Uterus (tissue), 3 donors: ENCODE measurements at regions not wholly inside any gene's neighbourhood (a gene's known extent, or its start where the extent isn't known, plus 50 kb on each side); places are given as distances from the start of the nearest gene placed in this dataset.

Experiments
- DNase-seq, 2 donors: peaks; one replicate each; pipeline ENCODE4 v3.0.0-alpha.2; 2019 to 2020
- H3K27ac ChIP-seq, 2 donors: fragments of 200-600 bp; sonication (generic); 1 replicate in 1 of 2; 2 replicates in 1 of 2; pipeline ENCODE4 v1.5.1; 2016 to 2018
- H3K27me3 ChIP-seq, 2 donors: fragments of 200-600 bp; sonication (generic); one replicate each; pipeline ENCODE4 v1.5.1; 2018 to 2019; ENCODE audit warnings: control low read depth in 1 of 2
- H3K36me3 ChIP-seq, 2 donors: fragments of 200-600 bp; sonication (generic); one replicate each; pipeline ENCODE4 v1.5.1; 2019; ENCODE audit warnings: control low read depth in 1 of 2
- H3K4me1 ChIP-seq, 2 donors: fragments of 200-600 bp; sonication (generic); one replicate each; pipeline ENCODE4 v1.5.1; 2018 to 2019; ENCODE audit warnings: control low read depth in 1 of 2
- H3K4me3 ChIP-seq, 2 donors: fragments of 200-600 bp; sonication (generic); 1 replicate in 1 of 2; 2 replicates in 1 of 2; pipeline ENCODE4 v1.5.1; 2018 to 2019; ENCODE audit warnings: mild to moderate bottlenecking in 1 of 2
- H3K9me3 ChIP-seq, 2 donors: fragments of 200-600 bp; sonication (generic); one replicate each; pipeline ENCODE4 v1.5.1; 2019; ENCODE audit warnings: control low read depth in 1 of 2
- CTCF ChIP-seq, 4 experiments: fragments of 200-600 bp in 2 of 4; fragments of 450-650 bp in 2 of 4; sonication (generic) in 2 of 4; IDR thresholded peaks; one replicate each; pipeline ENCODE4 v1.5.1; 2016 to 2019; ENCODE audit warnings: antibody characterized with exemption in 4 of 4, mild to moderate bottlenecking in 2 of 4, moderate library complexity in 1 of 4
- POLR2A ChIP-seq, 2 donors: fragments of 450-650 bp; IDR thresholded peaks; one replicate each; pipeline ENCODE4 v1.6.1; 2016; ENCODE audit warnings: antibody characterized with exemption in 2 of 2, mild to moderate bottlenecking in 1 of 2, moderate library complexity in 1 of 2
- intact Hi-C: fragments of 100-400 bp; cut with DNase I; formaldehyde crosslinking; loops from one replicate; pipeline ENCODE4 v1.15.1; 2023; ENCODE audit warnings: low total_unique reads
- donor health status: DM: yes; HTN: yes; CAD: no.

- H3K36me3 ChIP-seq, result no peaks in the 10 kb centered on the region
- H3K4me3 ChIP-seq, result no peak overlapping the region
- H3K9me3 ChIP-seq, result no peaks in the 10 kb centered on the region
- no peaks in the 10 kb centered on the region for H3K4me1 ChIP-seq
- TF ChIP-seq POLR2A (IDR thresholded peaks at IDR 0.05), result no peak
- TF ChIP-seq CTCF (IDR thresholded peaks at IDR 0.05), result no peak
- DNase-seq, result no peak
- H3K27ac ChIP-seq, result no peak overlapping the region
- no peaks in the 10 kb centered on the region for H3K27me3 ChIP-seq
- intact Hi-C loops, result no loop called here
Measured at GRCh38 chrX:34866646-34867045, 76.0 kb upstream of the FAM47B start.

GRCh38 chrX:34868633-34869032 lies 74.0 kb upstream of the FAM47B start:
- no peak for DNase-seq
- Histone ChIP-seq H3K4me1 (no peaks in the 10 kb centered on the region), H3K27ac (no peak overlapping the region), H3K4me3 (no peak overlapping the region), H3K9me3 (no peaks in the 10 kb centered on the region), H3K27me3 (no peaks in the 10 kb centered on the region), H3K36me3 (no peaks in the 10 kb centered on the region)
- TF ChIP-seq POLR2A (IDR thresholded peaks at IDR 0.05) (no peak), CTCF (IDR thresholded peaks at IDR 0.05) (no peak)
- intact Hi-C loops, result no loop called here

GRCh38 chrX:34873500-34874225 lies 68.9 kb upstream of the FAM47B start:
- Histone ChIP-seq H3K4me3 (no peak overlapping the region), H3K9me3 (no peaks in the 10 kb centered on the region), H3K36me3 (no peaks in the 10 kb centered on the region), H3K4me1 (no peaks in the 10 kb centered on the region), H3K27ac (no peak overlapping the region), H3K27me3 (no peaks in the 10 kb centered on the region)
- no peak for TF ChIP-seq POLR2A (IDR thresholded peaks at IDR 0.05)
- no peak for TF ChIP-seq CTCF (IDR thresholded peaks at IDR 0.05)
- intact Hi-C loops, result no loop called here
- DNase-seq, result no peak

GRCh38 chrX:34874763-34875162 lies 67.8 kb upstream of the FAM47B start:
- DNase-seq, result no peak
- intact Hi-C loops, result no loop called here
- Histone ChIP-seq H3K36me3 (no peaks in the 10 kb centered on the region), H3K27ac (no peak overlapping the region), H3K4me3 (no peak overlapping the region), H3K27me3 (no peaks in the 10 kb centered on the region), H3K4me1 (no peaks in the 10 kb centered on the region), H3K9me3 (no peaks in the 10 kb centered on the region)
- no peak for TF ChIP-seq POLR2A (IDR thresholded peaks at IDR 0.05)
- no peak for TF ChIP-seq CTCF (IDR thresholded peaks at IDR 0.05)

GRCh38 chrX:34875204-34875603 lies 67.4 kb upstream of the FAM47B start:
- Histone ChIP-seq H3K4me3 (no peak overlapping the region), H3K36me3 (no peaks in the 10 kb centered on the region), H3K4me1 (no peaks in the 10 kb centered on the region), H3K27me3 (no peaks in the 10 kb centered on the region), H3K9me3 (no peaks in the 10 kb centered on the region), H3K27ac (no peak overlapping the region)
- TF ChIP-seq CTCF (IDR thresholded peaks at IDR 0.05) (no peak), POLR2A (IDR thresholded peaks at IDR 0.05) (no peak)
- intact Hi-C loops, result no loop called here
- DNase-seq, result no peak
